SK-N-SH treated with all-trans-retinoic acid at 6 μM for 48 hours (cell line): ENCODE measurements at regions not wholly inside any gene's neighbourhood (a gene's known extent, or its start where the extent isn't known, plus 50 kb on each side); places are given as distances from the start of the nearest gene placed in this dataset.

Experiments used
- ATAC-seq: fragments of 200-7000 bp; cut with Tn5 transposase; 3 replicates; pipeline ENCODE4 v1.9.1; 2020; ENCODE audit warnings: mild to moderate bottlenecking, moderate library complexity
- ARNTL ChIP-seq: fragments of 450-650 bp; formaldehyde crosslinking; IDR thresholded peaks from 2 replicates; pipeline ENCODE4 v1.5.0; 2020; ENCODE audit warnings: low read depth, mild to moderate bottlenecking, moderate library complexity, borderline replicate concordance
- BACH2 ChIP-seq: fragments of 250-450 bp; sonication (Bioruptor Pico); IDR thresholded peaks from 2 replicates; pipeline ENCODE4 v1.9.0; 2021; ENCODE audit warnings: mild to moderate bottlenecking, borderline replicate concordance
- CSDC2 ChIP-seq: fragments of 250-450 bp; sonication (Bioruptor Pico); IDR thresholded peaks from 2 replicates; pipeline ENCODE4 v1.5.0; 2020; ENCODE audit warnings: mild to moderate bottlenecking, moderate library complexity
- ESRRG ChIP-seq: fragments of 250-450 bp; sonication (Bioruptor Pico); IDR thresholded peaks from 2 replicates; pipeline ENCODE4 v1.6.1; 2021; ENCODE audit warnings: mild to moderate bottlenecking
- GLIS3 ChIP-seq: fragments of 250-450 bp; sonication (Bioruptor Pico); IDR thresholded peaks from 2 replicates; pipeline ENCODE4 v1.5.0; 2020; ENCODE audit warnings: mild to moderate bottlenecking, moderate library complexity
- OSR1 ChIP-seq: fragments of 250-450 bp; sonication (Bioruptor Pico); IDR thresholded peaks from 2 replicates; pipeline ENCODE4 v1.8.0; 2022; ENCODE audit warnings: moderate library complexity, mild to moderate bottlenecking, inconsistent platforms
- PPARA ChIP-seq: fragments of 250-450 bp; sonication (Bioruptor Pico); IDR thresholded peaks from 2 replicates; pipeline ENCODE4 v1.5.0; 2020; ENCODE audit warnings: mild to moderate bottlenecking, borderline replicate concordance
- RARB ChIP-seq: fragments of 250-450 bp; sonication (Bioruptor Pico); IDR thresholded peaks from 2 replicates; pipeline ENCODE4 v1.8.0; 2021; ENCODE audit warnings: mild to moderate bottlenecking, moderate library complexity
- SNAI2 ChIP-seq: fragments of 250-450 bp; sonication (Bioruptor Pico); IDR thresholded peaks from 2 replicates; pipeline ENCODE4 v1.5.0; 2020; ENCODE audit warnings: mild to moderate bottlenecking, moderate library complexity
- TCF4 ChIP-seq: fragments of 250-450 bp; sonication (Bioruptor Pico); IDR thresholded peaks from 2 replicates; pipeline ENCODE4 v1.8.0; 2021; ENCODE audit warnings: mild to moderate bottlenecking, moderate library complexity, borderline replicate concordance
- TOX ChIP-seq: fragments of 250-450 bp; sonication (Bioruptor Pico); IDR thresholded peaks from 2 replicates; pipeline ENCODE4 v1.8.0; 2021; ENCODE audit warnings: mild to moderate bottlenecking, moderate library complexity, borderline replicate concordance
- ZC3H10 ChIP-seq: fragments of 250-450 bp; sonication (Bioruptor Pico); IDR thresholded peaks from 2 replicates; pipeline ENCODE4 v1.5.1; 2021; ENCODE audit warnings: mild to moderate bottlenecking, moderate library complexity
- ZFP3 ChIP-seq: fragments of 250-450 bp; sonication (Bioruptor Pico); IDR thresholded peaks from 2 replicates; pipeline ENCODE4 v1.5.0; 2020; ENCODE audit warnings: mild to moderate bottlenecking, moderate library complexity
- ZFP30 ChIP-seq: fragments of 450-650 bp; formaldehyde crosslinking; IDR thresholded peaks from 2 replicates; pipeline ENCODE4 v1.5.0; 2022; ENCODE audit warnings: mild to moderate bottlenecking, moderate library complexity
- ZNF565 ChIP-seq: fragments of 450-650 bp; formaldehyde crosslinking; conservative IDR thresholded peaks from 2 replicates; pipeline ENCODE4 v1.5.0; 2020; ENCODE audit warnings: low read depth, mild to moderate bottlenecking, moderate library complexity
- ZNF70 ChIP-seq: fragments of 450-650 bp; formaldehyde crosslinking; IDR thresholded peaks from 2 replicates; pipeline ENCODE4 v1.5.0; 2020; ENCODE audit warnings: mild to moderate bottlenecking, moderate library complexity
- ZNF8 ChIP-seq: fragments of 450-650 bp; formaldehyde crosslinking; IDR thresholded peaks from 2 replicates; pipeline ENCODE4 v1.5.0; 2020; ENCODE audit warnings: mild to moderate bottlenecking, moderate library complexity
- TF ChIP-seq, protein P1 (sequence below): fragments of 250-450 bp; sonication (Bioruptor Pico); IDR thresholded peaks from 2 replicates; pipeline ENCODE4 v1.8.0; 2020; ENCODE audit warnings: mild to moderate bottlenecking, moderate library complexity, borderline replicate concordance
- TF ChIP-seq, protein P2 (sequence below): fragments of 250-450 bp; sonication (Bioruptor Pico); IDR thresholded peaks from 2 replicates; pipeline ENCODE4 v1.5.1; 2020; ENCODE audit warnings: low read depth, mild to moderate bottlenecking, moderate library complexity
- TF ChIP-seq, protein P3 (sequence below): fragments of 250-450 bp; sonication (Bioruptor Pico); IDR thresholded peaks from 2 replicates; pipeline ENCODE4 v1.5.1; 2021; ENCODE audit warnings: mild to moderate bottlenecking, moderate library complexity

DNA sequence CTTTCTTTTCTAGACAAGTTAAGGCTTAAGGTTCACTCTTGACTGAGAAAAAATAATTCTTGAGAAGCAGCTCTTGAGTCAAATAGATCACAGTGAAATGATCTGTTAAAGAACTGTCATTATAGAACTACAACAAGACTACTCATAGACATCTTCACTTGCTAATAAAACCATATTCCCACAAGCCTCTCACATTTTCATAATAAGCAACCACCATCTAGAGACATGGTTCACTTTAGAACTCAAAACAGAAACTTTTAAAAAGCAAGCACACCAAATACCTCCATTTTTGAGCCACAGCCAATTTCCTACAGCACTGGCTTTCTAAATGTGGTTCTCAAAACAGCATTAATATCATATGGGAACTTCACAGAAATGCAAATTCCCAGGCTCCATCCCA lies 309.5 kb downstream of the TMA16 start:
- TF ChIP-seq ARNTL (CRISPR knock-in tag) = no peak
- TF ChIP-seq, protein P1, sequence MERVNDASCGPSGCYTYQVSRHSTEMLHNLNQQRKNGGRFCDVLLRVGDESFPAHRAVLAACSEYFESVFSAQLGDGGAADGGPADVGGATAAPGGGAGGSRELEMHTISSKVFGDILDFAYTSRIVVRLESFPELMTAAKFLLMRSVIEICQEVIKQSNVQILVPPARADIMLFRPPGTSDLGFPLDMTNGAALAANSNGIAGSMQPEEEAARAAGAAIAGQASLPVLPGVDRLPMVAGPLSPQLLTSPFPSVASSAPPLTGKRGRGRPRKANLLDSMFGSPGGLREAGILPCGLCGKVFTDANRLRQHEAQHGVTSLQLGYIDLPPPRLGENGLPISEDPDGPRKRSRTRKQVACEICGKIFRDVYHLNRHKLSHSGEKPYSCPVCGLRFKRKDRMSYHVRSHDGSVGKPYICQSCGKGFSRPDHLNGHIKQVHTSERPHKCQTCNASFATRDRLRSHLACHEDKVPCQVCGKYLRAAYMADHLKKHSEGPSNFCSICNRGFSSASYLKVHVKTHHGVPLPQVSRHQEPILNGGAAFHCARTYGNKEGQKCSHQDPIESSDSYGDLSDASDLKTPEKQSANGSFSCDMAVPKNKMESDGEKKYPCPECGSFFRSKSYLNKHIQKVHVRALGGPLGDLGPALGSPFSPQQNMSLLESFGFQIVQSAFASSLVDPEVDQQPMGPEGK (CRISPR knock-in tag) = no peak
- TF ChIP-seq TCF4 (CRISPR knock-in tag) = no peak
- TF ChIP-seq ZC3H10 = no peak
- no peak for TF ChIP-seq ZNF8 (CRISPR knock-in tag)
- TF ChIP-seq RARB = no peak
- TF ChIP-seq ZNF70 (CRISPR knock-in tag) = no peak
- TF ChIP-seq GLIS3 = no peak
- no peak for TF ChIP-seq ZNF565
- TF ChIP-seq BACH2 = no peak
- no peak for TF ChIP-seq PPARA (CRISPR knock-in tag)
- no peak for TF ChIP-seq OSR1 (CRISPR knock-in tag)
- TF ChIP-seq, all 23 proteins: peak for 0

DNA sequence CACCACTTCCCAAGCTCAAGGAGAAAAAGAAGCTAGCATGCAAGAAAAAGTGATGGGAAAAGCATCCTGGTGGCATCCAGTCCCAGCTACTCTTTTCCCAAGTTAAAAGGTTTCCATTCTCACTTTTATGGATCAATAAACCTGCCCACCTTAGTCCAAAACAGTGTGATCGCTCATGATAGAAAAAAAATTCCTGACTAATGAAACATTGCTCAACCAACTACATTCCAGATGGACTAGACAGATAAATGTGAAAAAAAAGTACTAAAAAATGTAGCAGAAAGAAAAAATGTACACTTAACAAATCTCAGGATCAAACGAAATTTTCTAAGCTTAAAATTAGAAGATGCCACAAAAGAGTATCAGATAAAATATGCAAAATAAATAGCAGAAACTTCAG lies 312.2 kb downstream of the TMA16 start:
- ATAC-seq = no peak

More for the DNA sequence above, 309.5 kb downstream of the TMA16 start:
- ATAC-seq = no peak

DNA sequence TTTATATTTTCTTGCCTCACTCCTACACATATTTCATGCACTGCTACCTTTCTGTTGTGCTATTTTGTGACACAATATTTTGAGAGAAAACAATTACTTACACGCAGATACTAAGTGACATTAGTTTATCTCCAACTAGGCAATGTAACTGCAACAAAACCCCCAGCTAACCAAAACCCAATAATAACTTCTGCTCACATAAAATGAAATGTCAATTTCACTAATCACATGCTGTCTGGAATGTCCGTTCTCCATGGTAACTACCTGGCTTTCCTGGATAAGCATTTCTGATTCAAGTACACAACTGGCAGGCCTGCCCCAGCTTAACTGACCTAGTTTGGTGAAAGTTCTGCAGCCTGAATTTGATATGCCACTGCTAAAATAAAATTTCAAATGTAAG lies 313.5 kb downstream of the TMA16 start:
- no peak for ATAC-seq
- TF ChIP-seq ZC3H10 = no peak
- TF ChIP-seq, protein P1 (CRISPR knock-in tag) = no peak
- no peak for TF ChIP-seq ESRRG (CRISPR knock-in tag)

More for the DNA sequence above, 312.2 kb downstream of the TMA16 start:
- TF ChIP-seq, protein P2, sequence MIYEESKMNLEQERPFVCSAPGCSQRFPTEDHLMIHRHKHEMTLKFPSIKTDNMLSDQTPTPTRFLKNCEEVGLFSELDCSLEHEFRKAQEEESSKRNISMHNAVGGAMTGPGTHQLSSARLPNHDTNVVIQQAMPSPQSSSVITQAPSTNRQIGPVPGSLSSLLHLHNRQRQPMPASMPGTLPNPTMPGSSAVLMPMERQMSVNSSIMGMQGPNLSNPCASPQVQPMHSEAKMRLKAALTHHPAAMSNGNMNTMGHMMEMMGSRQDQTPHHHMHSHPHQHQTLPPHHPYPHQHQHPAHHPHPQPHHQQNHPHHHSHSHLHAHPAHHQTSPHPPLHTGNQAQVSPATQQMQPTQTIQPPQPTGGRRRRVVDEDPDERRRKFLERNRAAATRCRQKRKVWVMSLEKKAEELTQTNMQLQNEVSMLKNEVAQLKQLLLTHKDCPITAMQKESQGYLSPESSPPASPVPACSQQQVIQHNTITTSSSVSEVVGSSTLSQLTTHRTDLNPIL (CRISPR knock-in tag) = no peak
- TF ChIP-seq TCF4 (CRISPR knock-in tag) = no peak
- no peak for TF ChIP-seq RARB
- TF ChIP-seq, protein P1 (CRISPR knock-in tag) = no peak
- TF ChIP-seq TOX (CRISPR knock-in tag) = no peak
- no peak for TF ChIP-seq ZFP3 (CRISPR knock-in tag)
- TF ChIP-seq ZNF565 = no peak
- TF ChIP-seq PPARA (CRISPR knock-in tag) = no peak
- TF ChIP-seq, protein P3, sequence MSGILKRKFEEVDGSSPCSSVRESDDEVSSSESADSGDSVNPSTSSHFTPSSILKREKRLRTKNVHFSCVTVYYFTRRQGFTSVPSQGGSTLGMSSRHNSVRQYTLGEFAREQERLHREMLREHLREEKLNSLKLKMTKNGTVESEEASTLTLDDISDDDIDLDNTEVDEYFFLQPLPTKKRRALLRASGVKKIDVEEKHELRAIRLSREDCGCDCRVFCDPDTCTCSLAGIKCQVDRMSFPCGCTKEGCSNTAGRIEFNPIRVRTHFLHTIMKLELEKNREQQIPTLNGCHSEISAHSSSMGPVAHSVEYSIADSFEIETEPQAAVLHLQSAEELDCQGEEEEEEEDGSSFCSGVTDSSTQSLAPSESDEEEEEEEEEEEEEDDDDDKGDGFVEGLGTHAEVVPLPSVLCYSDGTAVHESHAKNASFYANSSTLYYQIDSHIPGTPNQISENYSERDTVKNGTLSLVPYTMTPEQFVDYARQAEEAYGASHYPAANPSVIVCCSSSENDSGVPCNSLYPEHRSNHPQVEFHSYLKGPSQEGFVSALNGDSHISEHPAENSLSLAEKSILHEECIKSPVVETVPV (CRISPR knock-in tag) = no peak
- TF ChIP-seq ZNF70 (CRISPR knock-in tag) = no peak
- TF ChIP-seq SNAI2 = no peak
- no peak for TF ChIP-seq ZNF8 (CRISPR knock-in tag)
- no peak for TF ChIP-seq CSDC2 (CRISPR knock-in tag)
- TF ChIP-seq ZFP30 (CRISPR knock-in tag) = no peak

DNA sequence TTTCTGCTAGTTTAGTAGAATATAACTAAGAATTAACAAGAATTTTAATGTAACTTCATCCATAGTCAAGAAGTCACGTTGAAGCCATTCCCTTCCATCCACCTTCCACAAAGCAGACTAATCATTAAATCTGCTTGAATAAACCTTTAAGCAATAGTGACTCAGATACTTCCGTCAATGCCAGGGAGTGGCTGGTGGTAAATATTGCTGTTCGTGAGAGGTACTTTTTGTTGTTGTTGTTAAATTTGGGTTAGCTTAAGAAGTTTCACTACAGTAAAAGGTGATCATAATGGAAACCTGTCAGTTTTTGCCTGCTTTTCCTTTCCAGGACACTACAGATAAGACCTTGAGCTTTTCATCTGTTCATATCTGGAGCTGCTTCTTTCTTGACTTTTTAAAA lies 316.3 kb downstream of the TMA16 start:
- no peak for ATAC-seq
- TF ChIP-seq, protein P3 (CRISPR knock-in tag) = no peak
- TF ChIP-seq GLIS3 = no peak
- TF ChIP-seq, all 23 proteins: peak for 0
